Nephron progenitor cell (in vitro differentiated cells): ENCODE measurements at regions not wholly inside any gene's neighbourhood (a gene's known extent, or its start where the extent isn't known, plus 50 kb on each side); places are given as distances from the start of the nearest gene placed in this dataset.

Source experiments
- DNase-seq: peaks from one replicate; pipeline ENCODE4 v3.0.0; 2021
- H3K27ac Mint-ChIP-seq: 2 replicates; pipeline ENCODE4 v1.8.0; 2021; ENCODE audit warnings: mild to moderate bottlenecking, moderate library complexity, mixed read lengths
- H3K27me3 Mint-ChIP-seq: 2 replicates; pipeline ENCODE4 v1.8.0; 2021; ENCODE audit warnings: mild to moderate bottlenecking, low read depth, mixed read lengths; ENCODE audit not compliant: poor library complexity
- H3K36me3 Mint-ChIP-seq: 2 replicates; pipeline ENCODE4 v1.8.0; 2021; ENCODE audit warnings: low read depth, mixed read lengths
- H3K4me1 Mint-ChIP-seq: 2 replicates; pipeline ENCODE4 v1.8.0; 2021; ENCODE audit warnings: mixed read lengths
- H3K4me3 Mint-ChIP-seq: 2 replicates; pipeline ENCODE4 v1.8.0; 2021; ENCODE audit warnings: mild to moderate bottlenecking, moderate library complexity, mixed read lengths
- H3K9me3 Mint-ChIP-seq: 2 replicates; pipeline ENCODE4 v1.8.0; 2021; ENCODE audit warnings: mild to moderate bottlenecking, moderate library complexity, mixed read lengths
- CTCF ChIP-seq: fragments of 200-600 bp; sonication (generic); IDR thresholded peaks from 2 replicates; pipeline ENCODE4 v1.5.0; 2021; ENCODE audit warnings: antibody characterized with exemption

DNA sequence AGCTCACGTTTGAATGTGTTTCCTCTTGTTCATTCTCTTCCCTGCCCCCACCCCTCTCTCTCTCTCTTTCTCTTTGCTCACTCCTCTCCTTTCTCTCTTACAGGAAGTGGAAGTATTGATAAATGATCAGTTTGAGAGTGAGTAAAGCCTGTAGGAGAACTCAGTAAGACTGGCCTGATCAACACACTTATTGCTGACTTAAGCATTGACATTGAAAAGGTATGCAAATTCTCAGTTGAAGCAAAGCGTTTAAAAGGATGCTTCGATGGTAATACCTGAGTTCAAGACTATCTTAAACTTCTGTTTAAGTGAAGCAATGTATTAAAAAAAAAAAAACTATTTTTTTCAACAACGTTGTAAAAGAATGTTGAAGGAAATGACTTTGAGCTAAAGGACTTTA lies 115.7 kb upstream of the DDX18 start:
- Mint-ChIP-seq H3K9me3 (no peaks in the 10 kb centered on the region), H3K4me1 (no peaks in the 10 kb centered on the region), H3K4me3 (no peak overlapping the region), H3K27me3 (no peaks in the 10 kb centered on the region), H3K36me3 (no peaks in the 10 kb centered on the region), H3K27ac (no peak overlapping the region)
- no peak for TF ChIP-seq CTCF
- no peak for DNase-seq

DNA sequence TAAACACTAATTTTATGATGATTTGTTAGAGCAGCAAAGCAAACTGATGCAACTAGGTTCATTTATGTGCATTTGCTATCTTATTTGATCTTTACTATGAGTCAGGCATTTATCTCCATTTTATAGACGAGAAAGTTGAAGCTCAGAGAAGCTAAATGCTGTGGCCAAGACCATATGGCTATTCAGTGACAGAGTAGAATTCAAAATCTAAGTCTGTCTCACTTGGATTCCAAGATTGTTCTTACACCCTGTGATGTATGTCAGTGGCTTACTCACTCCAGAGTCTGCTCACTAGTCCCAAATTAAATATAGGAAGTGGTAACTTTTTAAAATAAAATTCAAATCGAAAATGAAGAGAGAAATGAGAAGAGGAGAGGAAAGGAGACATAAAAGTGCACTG lies 114.0 kb upstream of the DDX18 start:
- H3K27me3 Mint-ChIP-seq = no peaks in the 10 kb centered on the region
- H3K36me3 Mint-ChIP-seq = no peaks in the 10 kb centered on the region
- no peaks in the 10 kb centered on the region for H3K9me3 Mint-ChIP-seq
- H3K4me1 Mint-ChIP-seq = no peaks in the 10 kb centered on the region
- H3K4me3 Mint-ChIP-seq = no peak overlapping the region
- no peak for TF ChIP-seq CTCF
- H3K27ac Mint-ChIP-seq = no peak overlapping the region
- no peak for DNase-seq

DNA sequence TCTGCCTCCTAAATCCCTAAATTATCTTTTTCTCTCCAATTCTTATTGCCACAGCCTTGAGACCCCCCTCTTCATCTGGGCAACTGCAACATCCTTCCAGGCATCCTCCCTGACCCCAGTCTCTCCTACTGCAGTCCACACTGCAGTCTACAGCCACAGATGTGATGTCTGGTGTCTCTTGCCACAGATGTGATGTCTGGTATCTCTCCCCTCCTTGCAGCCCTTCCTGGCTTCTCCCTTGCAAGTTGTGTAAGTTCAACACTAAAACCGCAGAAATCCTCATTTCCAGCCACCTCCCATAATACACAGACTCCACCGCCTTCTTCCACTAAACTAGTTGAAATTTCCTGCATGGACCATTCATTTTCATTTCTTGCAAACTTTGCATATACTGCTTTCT lies 113.1 kb upstream of the DDX18 start:
- Mint-ChIP-seq H3K27me3 (no peaks in the 10 kb centered on the region), H3K4me1 (no peaks in the 10 kb centered on the region), H3K36me3 (no peaks in the 10 kb centered on the region), H3K9me3 (no peaks in the 10 kb centered on the region), H3K27ac (no peak overlapping the region), H3K4me3 (no peak overlapping the region)
- DNase-seq = no peak
- TF ChIP-seq CTCF = no peak

DNA sequence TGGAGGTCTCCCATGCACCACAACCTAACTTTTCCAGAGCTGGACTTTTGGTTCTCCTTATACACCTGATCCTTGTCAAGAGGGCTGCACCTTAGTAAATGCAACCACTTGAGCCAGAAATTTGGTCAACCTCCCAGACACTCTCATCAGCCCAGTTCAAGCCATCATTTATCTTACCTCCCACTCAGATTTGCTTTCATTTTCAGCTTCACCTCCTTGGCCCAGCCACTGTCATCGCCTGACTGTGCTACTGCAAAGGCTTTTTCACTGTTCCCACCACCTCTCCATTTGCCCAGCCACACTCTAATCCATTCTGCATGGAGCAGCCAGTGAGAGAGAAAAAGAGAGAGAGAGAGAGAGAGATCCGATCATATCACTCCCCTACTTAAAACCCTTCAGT lies 112.4 kb upstream of the DDX18 start:
- Mint-ChIP-seq H3K36me3 (no peaks in the 10 kb centered on the region), H3K27me3 (no peaks in the 10 kb centered on the region), H3K27ac (no peak overlapping the region), H3K4me3 (no peak overlapping the region), H3K4me1 (no peaks in the 10 kb centered on the region), H3K9me3 (no peaks in the 10 kb centered on the region)
- no peak for TF ChIP-seq CTCF
- no peak for DNase-seq

- Mint-ChIP-seq H3K27me3 (no peaks in the 10 kb centered on the region), H3K4me1 (no peaks in the 10 kb centered on the region), H3K27ac (no peak overlapping the region), H3K36me3 (no peaks in the 10 kb centered on the region), H3K9me3 (no peaks in the 10 kb centered on the region), H3K4me3 (no peak overlapping the region)
- DNase-seq = no peak
- TF ChIP-seq CTCF = peak; percentile 6
These were observed 110.6 kb upstream of the DDX18 start for GRCh38 chr2:117703858-117704257.

GRCh38 chr2:117704818-117705217 lies 109.7 kb upstream of the DDX18 start:
- peaks cover 3% of the 10 kb centered on the region for H3K27me3 Mint-ChIP-seq
- H3K9me3 Mint-ChIP-seq = no peaks in the 10 kb centered on the region
- no peak overlapping the region for H3K27ac Mint-ChIP-seq
- no peak overlapping the region for H3K4me3 Mint-ChIP-seq
- no peaks in the 10 kb centered on the region for H3K4me1 Mint-ChIP-seq
- TF ChIP-seq CTCF = no peak
- no peak for DNase-seq
- no peaks in the 10 kb centered on the region for H3K36me3 Mint-ChIP-seq
